ENCODE measurements at regions not wholly inside any gene's neighbourhood (a gene's known extent, or its start where the extent isn't known, plus 50 kb on each side); places are given as distances from the start of the nearest gene placed in this dataset.

DNA sequence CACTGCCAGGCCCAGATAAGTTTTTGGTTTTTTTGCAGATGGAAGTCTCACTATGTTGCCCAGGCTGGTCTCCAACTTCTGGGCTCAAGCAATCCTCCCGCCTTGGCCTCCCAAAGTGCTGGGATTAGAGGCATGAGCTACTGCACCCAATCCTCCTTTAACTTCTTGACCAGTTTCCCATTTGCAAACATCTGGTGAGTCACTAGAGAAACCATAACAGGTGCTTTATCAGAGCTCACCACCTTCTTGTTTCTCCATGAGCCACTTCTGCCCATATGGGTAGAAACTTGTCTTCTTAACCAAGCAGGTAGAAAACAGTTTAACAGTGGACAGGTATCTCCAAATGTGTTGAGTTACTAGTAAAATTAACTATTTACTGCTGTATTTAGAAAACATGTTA is 128.4 kb upstream of the AP1S2 start:
- DNase-seq = no peak

DNA sequence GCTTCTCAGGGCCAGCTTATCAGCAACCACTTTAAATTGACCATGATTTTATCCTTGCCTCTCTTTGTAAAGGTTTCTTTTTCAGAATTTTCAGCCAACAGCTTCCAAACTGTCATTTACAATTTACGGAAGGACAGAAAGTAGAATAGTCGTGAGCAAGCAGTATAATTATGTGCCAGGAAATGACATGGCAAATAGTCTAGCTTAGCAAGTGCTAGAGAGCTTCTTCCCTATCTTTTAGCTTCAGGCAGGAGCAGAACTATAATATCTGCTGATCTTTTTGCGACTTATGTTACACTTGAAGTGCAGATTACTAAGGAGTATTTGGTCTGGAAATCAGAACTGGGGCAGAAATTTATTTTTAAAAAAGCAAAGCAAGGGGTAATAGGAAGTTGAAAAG is 123.0 kb upstream of the AP1S2 start:
- peak; percentile 7 to 78 (median 55) for DNase-seq

- peak; percentile 21 to 60 (median 46) for DNase-seq
These were observed 121.8 kb upstream of the AP1S2 start for GRCh38 chrX:15976396-15976795.

- peak; percentile 13 to 65 (median 48) for DNase-seq
These were observed 119.3 kb upstream of the AP1S2 start for GRCh38 chrX:15973946-15974345.

DNA sequence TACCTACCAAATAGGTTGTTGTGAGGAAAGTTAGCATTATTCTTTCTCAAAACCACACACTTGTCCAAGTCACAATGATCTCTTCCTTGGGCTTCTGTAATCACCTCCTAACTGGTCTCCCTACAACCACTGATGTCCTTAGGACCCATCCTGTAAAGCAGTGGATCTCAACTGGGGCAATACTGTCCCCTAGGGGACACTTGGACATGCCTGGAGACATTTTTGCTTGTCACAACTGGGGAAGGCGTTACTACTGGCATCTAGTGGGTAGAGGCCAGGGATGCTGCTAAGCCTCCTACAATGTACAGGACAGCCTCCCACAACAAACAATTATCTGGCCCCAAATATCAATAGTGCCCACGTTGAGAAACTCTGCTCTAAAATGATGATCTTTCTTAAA is 118.7 kb upstream of the AP1S2 start:
- peak; percentile 27 to 55 (median 52) for DNase-seq

- DNase-seq = no peak
These were observed 117.1 kb upstream of the AP1S2 start for GRCh38 chrX:15971696-15972095.

DNA sequence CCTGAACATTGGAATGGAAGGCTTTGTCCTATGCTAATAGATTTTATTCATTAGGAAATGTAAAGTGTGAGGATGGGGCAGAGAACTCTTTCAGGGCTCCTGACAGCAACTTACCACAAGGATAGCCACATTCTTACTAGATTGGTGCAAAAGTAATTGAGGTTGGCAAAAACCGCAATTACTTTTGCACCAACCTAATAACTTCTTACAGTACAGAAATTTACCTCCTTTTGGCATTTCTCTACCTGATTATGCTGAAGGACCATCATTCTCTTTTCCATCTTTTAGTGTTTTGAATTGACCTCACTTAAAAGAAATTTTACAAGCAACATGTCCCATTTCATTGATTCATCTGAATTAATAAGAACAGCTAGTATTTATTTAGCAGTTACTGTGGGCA is 109.2 kb upstream of the AP1S2 start:
- no peak for DNase-seq

- DNase-seq = no peak
These were observed 105.6 kb upstream of the AP1S2 start for GRCh38 chrX:15960237-15960636.

GRCh38 chrX:15956681-15957080 is 102.1 kb upstream of the AP1S2 start:
- no peak for DNase-seq

DNA sequence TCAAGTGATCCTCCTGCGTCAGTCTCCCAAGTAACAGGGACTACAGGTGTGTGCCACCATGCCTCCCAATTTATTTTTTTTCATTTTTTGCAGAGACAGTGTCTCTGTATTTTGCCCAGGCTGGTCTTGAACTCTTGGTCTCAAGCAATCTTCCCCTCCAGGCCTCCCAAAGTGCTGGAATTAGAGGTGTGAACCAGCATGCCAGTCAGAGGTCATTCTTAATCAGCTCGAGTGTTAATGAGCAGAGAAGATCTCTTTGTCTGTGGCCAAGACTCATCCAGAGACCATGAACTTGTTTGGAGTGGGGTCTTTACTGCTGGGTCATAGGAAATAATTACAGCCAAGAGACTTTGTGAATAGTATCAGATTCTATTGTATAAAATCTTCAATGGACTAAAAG is 99.2 kb upstream of the AP1S2 start:
- DNase-seq = no peak

DNA sequence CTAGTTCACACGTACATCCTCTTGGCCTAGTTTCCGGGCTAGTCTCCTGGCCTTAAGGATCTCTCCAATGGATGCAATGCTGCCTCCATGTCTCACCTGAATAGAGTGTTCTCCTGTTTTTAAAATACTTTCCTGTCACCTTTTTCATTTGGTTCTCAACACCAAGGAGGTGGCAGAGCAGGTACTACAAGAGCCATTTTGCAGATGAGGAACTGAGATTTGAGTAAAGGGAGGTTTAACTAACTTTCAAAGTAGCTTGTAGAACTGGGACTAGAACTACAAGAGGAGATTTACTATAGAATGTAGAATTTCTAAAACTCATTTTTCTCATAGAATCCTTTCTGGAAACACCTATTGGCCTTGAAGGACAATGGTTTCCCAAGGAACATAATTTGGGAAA is 97.6 kb upstream of the AP1S2 start:
- DNase-seq = no peak

GRCh38 chrX:15948318-15948660 is 93.7 kb upstream of the AP1S2 start:
- no peak for DNase-seq

DNA sequence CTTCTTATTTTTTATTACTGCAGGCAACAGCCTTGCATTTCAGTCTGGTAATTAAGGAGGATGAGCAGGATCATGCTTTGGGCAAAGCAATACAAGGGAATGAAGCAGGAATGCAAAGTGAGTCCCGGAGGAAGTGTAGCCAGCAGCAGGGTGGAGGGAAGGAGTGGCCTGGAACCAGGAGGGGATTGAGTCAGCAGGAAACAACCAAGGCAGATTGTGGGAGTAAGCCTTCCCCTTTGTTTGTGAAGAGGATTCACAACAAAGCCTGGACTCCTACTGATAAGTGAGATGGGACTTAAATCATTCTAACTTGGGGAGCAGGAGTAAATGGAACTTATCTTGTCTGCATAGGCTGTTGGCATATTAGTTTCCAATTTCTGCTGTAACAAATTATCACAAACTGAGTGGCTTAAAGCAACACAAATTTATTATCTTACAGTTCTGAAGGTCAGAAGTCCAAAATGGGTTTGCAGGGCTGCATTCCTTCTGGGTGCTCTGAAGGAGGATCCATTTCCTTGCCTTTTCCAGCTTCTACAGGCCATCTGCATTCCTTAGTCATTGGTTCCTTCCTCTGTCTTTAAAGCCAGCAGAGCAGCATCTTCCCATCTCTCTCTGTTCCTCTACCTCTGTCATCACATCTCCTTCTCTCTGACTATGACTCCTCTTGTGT is 93.2 kb upstream of the AP1S2 start:
- DNase-seq = peak; percentile 12 to 54 (median 50)

GRCh38 chrX:15946783-15947580 is 92.4 kb upstream of the AP1S2 start:
- peak in 2 of 4 experiments; percentile 16 to 36 for DNase-seq

DNA sequence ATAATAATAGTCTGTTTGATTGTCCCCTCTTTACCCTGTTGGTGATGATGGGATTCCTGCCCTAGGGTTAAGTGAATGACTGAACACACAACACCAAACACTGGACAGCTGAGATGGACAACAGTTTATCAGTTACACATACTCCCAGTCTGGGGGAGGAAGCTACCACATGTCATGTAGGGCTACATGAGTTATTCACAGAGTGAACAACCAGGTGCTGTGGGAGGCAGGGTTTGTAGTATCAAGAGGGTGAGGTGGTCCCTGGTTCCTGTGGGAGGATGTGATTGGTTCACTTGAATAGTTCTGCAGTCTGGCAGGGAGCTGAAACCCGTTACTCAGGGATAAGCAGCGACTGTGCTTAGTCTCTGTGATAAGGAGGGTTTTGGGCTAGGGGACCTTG is 88.8 kb upstream of the AP1S2 start:
- DNase-seq = no peak

- DNase-seq = no peak
These were observed 87.7 kb upstream of the AP1S2 start for GRCh38 chrX:15942307-15942706.

- DNase-seq = peak; percentile 49 to 79 (median 62)
These were observed 85.1 kb upstream of the AP1S2 start for GRCh38 chrX:15939737-15940136.

- no peak for DNase-seq
These were observed 83.5 kb upstream of the AP1S2 start for GRCh38 chrX:15938072-15938471.

GRCh38 chrX:15931362-15931761 is 76.7 kb upstream of the AP1S2 start:
- DNase-seq = peak in 3 of 4 experiments; percentile 22 to 44 (median 41)

- DNase-seq = peak in 1 of 4 experiments; percentile 24
These were observed 76.0 kb upstream of the AP1S2 start for GRCh38 chrX:15930585-15930984.

DNA sequence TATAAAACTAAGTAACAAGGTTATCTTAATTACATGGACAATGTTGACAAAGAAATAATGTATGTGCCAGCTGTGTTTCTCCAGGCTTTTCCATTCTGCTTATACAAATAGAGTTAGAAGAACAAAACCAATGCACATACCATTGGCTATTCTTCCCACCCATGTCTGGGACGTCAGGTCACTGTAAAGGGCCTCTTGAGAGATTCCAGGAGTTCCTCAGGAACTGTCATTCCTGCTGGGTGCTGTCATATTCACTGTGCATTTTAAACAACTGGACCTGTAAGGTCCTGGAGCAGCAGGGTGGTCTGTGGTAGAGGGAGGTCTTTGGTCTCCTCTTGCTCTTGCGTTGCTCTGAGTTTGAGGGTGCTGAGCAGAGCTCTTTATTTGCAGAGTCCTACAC is 74.6 kb upstream of the AP1S2 start:
- DNase-seq = no peak

DNA sequence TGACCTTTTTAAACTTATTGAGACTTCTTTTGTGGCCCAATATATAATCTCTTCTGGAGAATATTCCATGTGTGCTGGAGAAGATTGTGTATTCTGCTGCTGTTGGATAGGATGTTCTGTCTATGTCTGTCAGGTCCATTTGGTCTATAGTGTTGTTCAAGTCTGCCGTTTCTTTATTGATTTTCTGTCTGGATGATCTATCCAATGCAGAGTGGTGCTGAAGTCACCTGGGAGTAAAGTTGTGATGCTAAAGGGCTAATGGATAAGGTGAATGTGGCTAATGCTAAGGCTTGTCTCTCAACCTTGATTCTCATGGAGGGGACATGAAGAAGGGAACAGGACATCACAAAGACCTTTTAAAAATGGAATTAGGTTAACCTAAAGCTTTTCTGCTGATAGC is 72.0 kb upstream of the AP1S2 start:
- DNase-seq = no peak

GRCh38 chrX:15918003-15918402 is 63.4 kb upstream of the AP1S2 start:
- DNase-seq = peak in 1 of 4 experiments; percentile 20

GRCh38 chrX:15916704-15917084 is 62.1 kb upstream of the AP1S2 start:
- no peak for DNase-seq

Measured in suppressor macrophage (primary cell).